Endometrial microvascular endothelial cells (primary cell): ENCODE measurements at regions not wholly inside any gene's neighbourhood (a gene's known extent, or its start where the extent isn't known, plus 50 kb on each side); places are given as distances from the start of the nearest gene placed in this dataset.
"Not testable (repeated sequence)": the region's sequence is repeated elsewhere in the genome, so short reads cannot be mapped to it uniquely, and the experiment has no call there.

ENCODE experiments used
- in situ Hi-C: cut with HindIII; loops from 2 replicates; pipeline ENCODE4 v1.10.0; 2017; ENCODE audit warnings: low sequenced_read_pairs, low pct_unique_long_range_greater_than_20kb; ENCODE audit errors: inconsistent ontology term

DNA sequence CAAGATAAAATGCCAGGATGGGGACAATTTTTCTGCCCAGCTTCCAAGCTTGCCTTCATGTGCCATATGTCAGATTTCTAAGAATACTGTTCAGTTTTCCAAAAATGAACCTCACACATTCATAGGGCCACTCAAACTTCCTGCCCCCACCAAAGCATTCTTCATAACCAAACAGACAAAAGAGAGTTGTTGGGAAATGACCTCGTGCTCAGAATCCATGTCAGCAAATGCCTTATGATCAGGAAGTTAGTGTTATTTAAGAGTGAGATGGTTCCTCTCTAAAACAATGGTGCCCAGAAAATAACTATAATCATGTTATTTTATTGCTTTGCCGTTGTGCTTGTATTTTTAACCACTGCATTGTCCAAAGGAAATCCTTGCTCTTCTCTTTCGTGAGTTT, 208.2 kb downstream of the ZNF608 start:
- in situ Hi-C loops: loop anchor here (10.0 kb wide), 1 partner anchor 207 kb away; the partner anchor contains the start of gene ZNF608

DNA sequence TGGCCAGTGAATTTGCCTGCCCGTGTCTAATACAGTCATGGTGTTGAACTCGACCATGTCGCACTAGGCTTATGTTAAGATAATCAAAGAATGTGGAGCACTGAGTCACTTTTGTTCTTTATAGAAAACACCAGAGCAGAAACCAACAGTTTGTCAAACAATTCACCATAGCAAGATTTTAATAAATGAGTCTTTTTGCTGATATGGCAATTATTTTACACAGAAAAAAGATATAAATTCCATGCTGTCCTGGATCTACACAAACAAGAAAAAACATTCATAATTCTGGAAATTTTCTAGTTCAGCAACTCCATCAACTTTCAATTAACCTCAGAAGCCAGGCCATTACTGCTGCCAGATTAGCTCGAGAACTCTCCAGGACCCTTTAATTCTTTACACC, 208.9 kb downstream of the ZNF608 start:
- in situ Hi-C loops: loop anchor here (10.0 kb wide), 1 partner anchor 207 kb away; the partner anchor contains the start of gene ZNF608

DNA sequence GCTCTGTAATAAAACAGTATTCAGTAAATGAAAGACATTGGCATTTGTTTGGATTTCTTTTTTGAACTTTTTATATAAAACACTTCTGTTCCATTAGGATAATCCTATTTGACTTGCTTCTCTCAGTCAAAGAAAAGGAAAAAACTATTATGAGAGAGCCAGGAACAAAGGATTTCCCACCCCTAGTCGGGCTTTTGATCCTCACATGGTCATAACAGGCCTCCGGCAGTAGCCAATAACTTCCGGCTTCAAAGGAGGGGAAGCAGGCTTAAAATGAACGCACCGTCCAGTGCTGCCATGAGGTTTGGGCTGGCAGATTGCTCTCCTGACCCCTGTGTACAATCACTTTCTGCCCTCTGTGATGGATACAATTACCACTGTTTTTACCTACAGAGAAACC, 209.3 kb downstream of the ZNF608 start:
- in situ Hi-C loops: loop anchor here (10.0 kb wide), 1 partner anchor 208 kb away; the partner anchor contains the start of gene ZNF608

DNA sequence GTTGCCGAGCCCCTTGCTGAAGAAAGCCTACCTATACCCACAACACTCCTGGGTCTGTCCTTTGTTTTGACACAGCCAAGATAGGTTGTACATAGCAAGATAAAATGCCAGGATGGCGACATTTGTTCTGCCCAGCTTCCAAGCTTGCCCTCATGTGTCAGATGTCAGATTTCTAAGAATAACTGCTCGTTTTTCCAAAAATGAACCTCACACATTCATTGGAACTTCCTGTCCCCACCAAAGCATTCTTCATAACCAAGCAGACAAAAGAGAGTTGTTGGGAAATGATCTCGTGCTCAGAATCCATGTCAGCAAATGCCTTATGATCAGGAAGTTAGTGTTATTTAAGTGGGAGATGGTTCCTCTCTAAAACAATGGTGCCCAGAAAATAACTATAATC, 210.1 kb downstream of the ZNF608 start:
- in situ Hi-C loops: loop anchor here (10.0 kb wide), 1 partner anchor 208 kb away; the partner anchor contains the start of gene ZNF608

DNA sequence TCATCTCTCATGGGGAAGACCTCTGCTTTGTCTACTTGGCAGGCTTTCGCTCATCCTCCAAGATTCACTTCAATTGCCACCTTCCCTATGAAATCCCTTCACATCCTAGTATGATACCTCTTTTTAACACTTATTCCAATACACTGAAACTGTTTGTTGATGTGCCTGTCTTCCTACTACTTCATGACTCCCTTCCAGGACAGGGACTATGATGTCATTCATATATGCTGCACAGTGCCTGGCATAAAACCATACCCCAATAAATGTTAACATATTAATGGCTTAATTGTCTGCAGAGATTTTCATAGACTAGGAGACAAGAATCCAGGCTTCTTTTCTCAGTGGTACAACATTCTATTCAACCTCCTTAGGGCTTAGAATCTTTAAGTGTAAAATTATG, 215.5 kb downstream of the ZNF608 start:
- in situ Hi-C loops: loop anchor here (10.0 kb wide), 1 partner anchor 214 kb away; the partner anchor contains the start of gene ZNF608

DNA sequence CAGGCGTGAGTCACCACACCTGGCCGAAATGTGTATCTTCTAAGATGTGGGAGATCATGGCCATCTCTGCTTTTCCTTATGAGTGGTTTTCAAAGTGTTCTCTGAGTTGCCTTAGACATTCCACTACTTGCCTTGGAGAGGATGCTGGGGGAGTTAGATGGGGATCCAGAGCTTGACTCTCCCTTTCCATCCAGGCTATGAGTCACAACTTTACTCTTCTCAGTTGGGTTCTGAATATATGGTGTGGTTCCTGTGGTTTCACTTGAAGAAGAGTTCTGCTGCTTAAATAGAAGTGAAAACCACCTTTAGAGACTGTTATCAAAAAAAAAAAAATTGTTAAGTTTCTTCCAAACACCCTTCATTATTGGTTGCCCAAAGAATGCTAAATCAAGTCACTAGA, 217.6 kb downstream of the ZNF608 start:
- in situ Hi-C loops: no loop called here

DNA sequence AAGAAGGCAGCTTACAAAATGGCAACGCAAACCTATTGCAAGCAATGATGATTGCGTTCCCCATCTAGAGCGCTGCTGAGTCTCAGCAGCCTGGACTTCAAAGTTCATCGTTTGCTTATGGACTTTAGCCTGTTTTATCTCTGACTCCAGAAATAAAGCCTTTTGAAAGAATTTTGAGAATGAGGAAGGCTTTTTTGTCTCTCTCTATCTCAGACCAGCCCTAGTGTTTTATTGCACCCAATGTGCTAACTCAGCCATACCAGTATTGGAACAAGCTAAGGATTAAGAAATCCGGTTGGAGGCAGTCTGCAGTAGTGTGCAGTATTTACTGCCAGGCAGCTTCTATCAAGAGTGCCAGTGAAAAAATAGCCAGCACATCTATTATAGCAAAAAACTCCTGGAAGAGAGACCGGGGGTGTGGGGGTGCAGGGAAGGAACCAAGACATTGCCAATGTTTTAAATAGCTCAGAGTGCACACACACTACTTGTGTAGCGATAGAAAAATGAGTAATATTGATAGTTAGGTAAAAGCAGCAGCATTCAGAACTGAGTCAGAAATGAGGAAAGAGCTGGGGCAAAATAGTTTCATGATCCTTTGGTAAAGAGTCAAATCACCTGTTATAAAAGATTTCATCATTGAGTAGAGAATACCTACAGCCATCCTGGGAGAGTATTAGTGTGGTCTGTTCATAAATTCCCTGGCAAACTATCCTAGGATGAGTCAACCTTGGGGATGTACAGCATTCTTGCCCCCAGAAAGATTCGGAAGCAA, 219.0 kb downstream of the ZNF608 start:
- in situ Hi-C loops: no loop called here

DNA sequence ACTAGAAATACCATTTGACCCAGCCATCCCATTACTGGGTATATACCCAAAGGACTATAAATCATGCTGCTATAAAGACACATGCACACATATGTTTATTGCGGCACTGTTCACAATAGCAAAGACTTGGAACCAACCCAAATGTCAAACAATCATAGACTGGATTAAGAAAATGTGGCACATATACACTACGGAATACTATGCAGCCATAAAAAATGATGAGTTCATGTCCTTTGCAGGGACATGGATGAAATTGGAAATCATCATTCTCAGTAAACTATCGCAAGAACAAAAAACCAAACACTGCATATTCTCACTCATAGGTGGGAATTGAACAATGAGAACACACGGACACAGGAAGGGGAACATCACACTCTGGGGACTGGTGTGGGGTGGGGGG, 220.4 kb downstream of the ZNF608 start:
- in situ Hi-C loops: not testable (repeated sequence)

DNA sequence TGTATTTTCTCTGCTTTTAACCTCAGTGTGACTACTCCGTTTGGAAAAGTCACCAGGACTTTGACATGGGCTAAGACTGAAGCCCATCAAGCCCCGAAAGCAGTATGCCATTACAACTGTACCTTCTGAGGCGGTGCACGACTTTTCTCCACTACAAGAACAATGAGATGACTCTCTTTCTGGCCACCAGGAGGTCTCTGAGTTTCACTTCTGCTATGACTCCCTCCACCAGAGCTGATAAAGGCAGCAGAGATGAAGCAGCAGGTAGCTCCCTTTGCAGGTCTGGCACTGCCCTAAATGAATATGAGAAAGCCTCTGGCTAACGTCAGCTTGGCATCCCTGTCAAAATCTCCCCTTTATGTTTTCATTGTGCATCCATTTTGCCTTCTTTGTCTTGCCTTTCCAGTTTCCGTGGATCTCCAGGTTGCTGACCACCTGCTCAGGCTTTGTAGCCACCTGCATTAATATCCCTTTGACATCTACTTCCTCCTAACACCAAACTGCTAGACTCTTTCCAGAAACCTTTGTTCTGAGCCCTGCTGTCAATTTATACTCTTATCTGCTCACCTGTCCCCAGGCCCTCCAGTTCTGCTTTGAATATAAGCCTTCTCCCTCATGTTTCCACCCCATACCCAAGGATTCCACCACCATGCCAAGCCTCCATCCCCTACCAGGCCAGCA, 221.7 kb downstream of the ZNF608 start:
- in situ Hi-C loops: no loop called here

DNA sequence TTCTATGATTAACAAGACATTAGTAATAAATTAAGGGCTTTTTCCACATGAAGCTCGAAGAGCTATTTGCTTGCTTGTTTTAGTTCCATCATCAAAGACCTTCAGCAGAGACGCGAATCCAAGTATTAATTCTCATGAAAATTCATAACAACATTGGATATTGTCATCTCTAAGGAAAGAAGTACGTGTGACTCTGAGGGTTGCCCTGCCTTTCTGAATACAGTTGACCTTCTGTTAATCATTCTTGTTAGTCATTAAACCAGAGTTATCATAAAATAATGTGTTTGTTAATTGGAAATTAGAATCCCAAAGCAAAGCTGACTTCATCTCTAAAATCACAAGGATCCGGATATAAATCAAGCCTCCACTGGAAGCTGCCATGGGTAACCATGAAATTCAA, 222.5 kb downstream of the ZNF608 start:
- in situ Hi-C loops: no loop called here

DNA sequence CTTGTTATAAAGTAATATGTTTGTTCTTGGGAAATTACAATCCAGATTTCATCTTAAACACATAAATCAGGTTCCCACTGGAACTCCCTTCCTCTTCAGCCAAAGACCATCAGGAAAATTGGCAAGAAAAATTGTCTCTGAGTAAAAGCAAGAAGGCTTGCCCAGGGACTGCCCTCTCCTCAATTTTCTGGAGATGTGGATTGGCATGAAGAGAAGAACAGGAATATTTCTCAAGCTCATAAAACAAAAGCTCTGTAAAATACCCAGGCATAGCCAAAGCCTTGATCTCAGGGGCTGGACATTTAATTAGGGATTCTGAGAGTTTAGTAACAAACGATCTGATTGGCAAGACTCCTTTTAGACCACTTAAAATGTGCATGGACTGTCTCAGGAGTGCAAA, 223.4 kb downstream of the ZNF608 start:
- in situ Hi-C loops: no loop called here

DNA sequence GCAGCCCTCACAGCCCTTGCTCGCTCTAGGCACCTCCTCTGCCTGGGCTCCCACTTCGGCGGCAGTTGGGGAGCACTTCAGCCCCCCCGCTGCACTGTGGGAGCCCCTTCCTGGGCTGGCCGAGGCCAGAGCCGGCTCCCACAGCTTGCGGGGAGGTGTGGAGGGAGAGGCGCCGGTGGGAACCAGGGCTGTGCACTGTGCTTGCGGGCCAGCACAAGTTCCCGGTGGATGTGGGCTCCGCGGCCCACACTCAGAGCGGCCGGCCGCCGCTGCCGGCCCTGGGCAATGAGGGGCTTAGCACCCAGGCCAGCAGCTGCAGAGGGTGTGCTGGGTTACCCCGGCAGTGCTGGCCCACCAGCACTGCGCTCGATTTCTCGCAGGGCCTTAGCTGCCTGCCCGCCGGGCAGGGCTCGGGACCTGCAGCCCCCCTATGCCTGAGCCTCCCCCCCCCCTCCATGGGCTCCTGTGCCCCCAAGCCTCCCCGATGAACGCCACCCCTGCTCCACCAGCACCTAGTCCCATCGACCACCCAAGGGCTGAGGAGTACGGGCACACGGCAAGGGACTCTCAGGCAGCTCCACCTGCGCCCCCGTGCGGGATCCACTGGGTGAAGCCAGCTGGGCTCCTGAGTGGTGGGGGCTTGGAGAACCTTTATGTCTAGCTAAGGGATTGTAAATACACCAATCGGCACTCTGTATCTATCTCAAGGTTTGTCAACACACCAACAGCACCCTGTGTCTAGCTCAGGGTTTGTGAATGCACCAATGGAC, 224.8 kb downstream of the ZNF608 start:
- in situ Hi-C loops: no loop called here

DNA sequence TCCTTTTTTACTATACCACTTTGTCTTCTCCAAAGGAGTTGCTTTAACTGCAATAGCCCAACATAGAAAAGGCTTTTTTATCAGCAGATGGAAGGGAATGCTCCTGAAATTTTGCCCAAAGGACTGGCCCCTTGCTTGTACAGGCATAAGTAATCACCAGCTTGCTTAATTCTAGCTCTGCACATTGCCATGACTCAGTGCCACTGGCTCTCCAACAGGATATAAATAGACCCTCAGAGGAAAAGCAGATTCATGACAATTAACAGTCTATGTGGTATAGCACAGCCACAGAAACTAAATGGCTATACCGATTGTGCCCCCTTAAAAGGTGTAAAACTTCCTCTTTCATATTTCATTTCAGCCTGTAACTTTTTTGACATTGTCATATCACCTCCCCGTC, 227.0 kb downstream of the ZNF608 start:
- in situ Hi-C loops: no loop called here

DNA sequence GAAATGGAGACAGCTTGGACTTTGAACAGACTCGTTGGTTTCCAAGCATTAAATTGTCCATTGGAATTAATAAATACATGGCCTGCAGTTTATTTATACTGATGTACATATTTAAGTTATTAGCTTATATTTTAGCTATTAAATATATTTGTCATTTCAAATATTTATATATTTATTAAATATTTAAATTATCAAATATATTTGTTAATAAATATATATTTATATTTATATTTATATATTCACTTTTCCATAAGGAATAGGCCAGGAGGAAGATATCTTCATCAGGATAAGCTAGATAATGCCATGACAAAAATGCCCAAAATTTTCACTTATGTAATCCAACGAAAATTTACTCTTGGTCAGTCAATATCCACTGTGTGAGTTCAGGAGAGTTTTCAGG, 229.9 kb downstream of the ZNF608 start:
- in situ Hi-C loops: no loop called here

DNA sequence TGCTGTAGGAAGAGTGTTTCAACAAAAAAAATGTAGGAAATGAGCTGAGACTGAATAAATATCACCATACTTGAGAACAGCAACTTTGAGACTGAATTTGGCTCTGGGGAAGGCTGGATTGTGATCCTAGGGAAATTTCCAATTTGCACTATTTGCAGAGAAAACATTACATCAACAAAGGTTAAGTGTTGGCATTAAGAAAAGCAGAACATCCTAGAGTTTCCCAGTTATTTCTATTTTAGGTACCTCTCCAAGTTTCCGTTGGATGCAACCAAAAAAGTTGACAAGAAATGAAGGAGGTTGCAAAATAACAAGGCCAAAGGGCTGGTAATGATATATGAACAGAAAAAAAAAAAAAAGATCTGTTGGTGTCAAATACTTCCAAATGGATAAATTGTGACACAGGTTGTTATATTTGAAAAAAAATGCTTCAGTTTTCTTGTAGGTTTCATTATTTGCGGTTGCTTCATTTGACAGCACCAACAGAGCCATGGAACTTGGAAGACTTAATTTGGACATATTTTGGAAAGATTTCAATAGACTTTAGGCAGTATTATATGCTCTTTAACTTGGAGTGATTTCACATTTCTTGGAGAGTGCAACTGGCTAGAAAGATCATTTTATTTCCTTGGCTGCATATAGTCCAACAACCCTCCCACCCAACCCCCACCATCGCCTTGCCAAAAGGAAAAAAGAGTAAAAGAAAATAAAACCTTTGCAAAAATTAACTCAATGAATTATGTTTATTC, 230.8 kb downstream of the ZNF608 start:
- in situ Hi-C loops: no loop called here

DNA sequence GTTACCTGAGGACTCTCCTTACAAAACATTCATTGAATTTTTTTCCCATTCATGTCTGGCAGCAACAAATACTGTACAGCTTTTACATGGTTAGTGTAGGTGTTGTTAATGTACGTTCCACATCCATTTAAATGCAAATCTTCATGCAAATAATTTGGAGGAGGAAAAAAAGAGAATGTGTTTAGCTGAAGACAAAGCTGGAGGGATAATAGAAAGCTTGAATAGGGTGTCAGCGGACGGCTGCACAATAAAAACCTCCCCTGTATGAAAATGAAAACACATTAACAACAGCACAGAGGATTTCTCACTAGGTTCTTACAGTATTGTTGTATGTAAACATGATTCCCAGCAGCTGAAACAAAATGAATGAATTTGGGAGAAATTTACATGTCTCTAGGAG, 231.5 kb downstream of the ZNF608 start:
- in situ Hi-C loops: no loop called here

DNA sequence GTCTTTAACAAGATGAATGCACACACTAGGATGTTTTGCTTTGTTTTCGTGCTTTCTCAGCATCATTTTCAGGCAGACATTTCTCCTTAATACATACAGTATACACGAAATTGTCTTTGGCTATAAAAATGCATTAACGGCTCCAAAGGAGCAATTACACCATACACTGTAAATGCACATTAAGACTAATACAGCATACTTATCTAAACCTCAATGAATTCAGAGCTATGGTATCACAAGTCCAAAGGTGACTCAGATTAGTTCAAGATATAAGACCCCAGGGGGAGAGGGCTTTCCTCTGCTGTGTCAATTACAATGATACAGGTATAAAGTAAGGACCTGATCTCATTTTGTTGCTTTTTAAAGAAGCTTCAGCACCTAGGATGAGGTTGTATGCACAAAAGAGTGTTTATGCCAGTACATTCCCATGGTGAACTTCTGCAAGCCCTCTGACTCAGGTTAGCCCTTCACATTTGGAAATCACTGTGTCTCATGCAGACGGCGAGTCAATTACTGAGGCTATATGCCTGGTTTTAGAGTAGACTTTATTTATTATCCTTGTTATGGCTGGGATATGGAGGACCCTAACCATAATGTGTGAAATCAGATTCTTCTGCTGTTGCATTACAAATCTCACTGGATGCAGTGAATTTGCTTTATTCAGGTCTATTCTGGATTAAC, 233.3 kb downstream of the ZNF608 start:
- in situ Hi-C loops: no loop called here

DNA sequence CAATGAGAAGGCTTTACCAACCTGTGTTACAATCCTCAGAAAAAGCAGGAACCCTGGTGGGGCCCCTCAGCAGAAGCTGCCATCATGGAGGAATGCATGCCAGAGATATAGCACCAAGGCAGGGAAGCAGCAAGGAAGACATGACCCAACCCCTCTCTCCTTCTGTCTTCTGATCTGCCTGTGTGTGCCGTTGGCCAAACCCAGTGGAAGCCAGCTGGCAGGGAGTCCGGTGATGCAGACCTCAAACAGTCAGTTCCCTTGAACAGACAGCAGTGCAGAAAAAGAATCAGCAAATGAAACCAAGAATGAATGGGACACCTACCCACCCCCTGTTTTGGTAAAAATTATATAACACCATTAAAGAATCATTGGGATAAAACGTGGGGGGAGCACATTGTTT, 234.2 kb downstream of the ZNF608 start:
- in situ Hi-C loops: no loop called here
